Breast epithelium (tissue), 3 donors: ENCODE measurements at regions not wholly inside any gene's neighbourhood (a gene's known extent, or its start where the extent isn't known, plus 50 kb on each side); places are given as distances from the start of the nearest gene placed in this dataset.

Experiments used
- POLR2A ChIP-seq: fragments of 450-650 bp; IDR thresholded peaks from one replicate; pipeline ENCODE4 v1.6.1; 2016; ENCODE audit warnings: antibody characterized with exemption, mild to moderate bottlenecking, moderate library complexity
- POLR2AphosphoS5 ChIP-seq, 3 donors: sonication (generic); formaldehyde crosslinking; IDR thresholded peaks; one replicate each; pipeline ENCODE4 v1.6.1; 2017; ENCODE audit warnings: antibody characterized with exemption in 3 of 3
- TF ChIP-seq, protein P1 (sequence below), 3 donors: fragments of 450-650 bp; IDR thresholded peaks; one replicate each; pipeline ENCODE4 v1.5.1; 2016 to 2017; ENCODE audit warnings: antibody characterized with exemption in 3 of 3, mild to moderate bottlenecking in 3 of 3, moderate library complexity in 3 of 3

DNA sequence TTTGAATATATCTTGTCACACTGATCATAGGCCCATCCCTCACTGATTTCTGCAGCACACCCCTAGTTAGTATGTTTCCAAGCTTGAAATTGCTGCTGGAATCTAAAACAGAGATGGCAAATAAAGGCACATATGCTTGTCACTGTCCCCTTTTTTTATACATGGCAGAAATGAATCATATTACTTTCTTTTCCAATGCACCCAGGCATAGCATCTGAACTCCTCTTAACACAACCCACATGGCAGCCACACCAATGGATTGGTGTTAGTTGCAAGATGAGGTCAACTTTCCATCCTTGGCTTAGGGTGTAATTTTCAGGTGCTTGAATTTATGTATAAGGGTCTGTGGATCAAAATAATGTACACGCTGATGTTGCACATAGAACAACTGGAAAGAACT is 473.8 kb upstream of the ZNF608 start:
- TF ChIP-seq, protein P1, sequence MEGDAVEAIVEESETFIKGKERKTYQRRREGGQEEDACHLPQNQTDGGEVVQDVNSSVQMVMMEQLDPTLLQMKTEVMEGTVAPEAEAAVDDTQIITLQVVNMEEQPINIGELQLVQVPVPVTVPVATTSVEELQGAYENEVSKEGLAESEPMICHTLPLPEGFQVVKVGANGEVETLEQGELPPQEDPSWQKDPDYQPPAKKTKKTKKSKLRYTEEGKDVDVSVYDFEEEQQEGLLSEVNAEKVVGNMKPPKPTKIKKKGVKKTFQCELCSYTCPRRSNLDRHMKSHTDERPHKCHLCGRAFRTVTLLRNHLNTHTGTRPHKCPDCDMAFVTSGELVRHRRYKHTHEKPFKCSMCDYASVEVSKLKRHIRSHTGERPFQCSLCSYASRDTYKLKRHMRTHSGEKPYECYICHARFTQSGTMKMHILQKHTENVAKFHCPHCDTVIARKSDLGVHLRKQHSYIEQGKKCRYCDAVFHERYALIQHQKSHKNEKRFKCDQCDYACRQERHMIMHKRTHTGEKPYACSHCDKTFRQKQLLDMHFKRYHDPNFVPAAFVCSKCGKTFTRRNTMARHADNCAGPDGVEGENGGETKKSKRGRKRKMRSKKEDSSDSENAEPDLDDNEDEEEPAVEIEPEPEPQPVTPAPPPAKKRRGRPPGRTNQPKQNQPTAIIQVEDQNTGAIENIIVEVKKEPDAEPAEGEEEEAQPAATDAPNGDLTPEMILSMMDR (IDR thresholded peaks at IDR 0.05): no peak
- no peak for TF ChIP-seq POLR2A
- TF ChIP-seq POLR2AphosphoS5 (IDR thresholded peaks at IDR 0.05): no peak
